ENCODE measurements at regions not wholly inside any gene's neighbourhood (a gene's known extent, or its start where the extent isn't known, plus 50 kb on each side); places are given as distances from the start of the nearest gene placed in this dataset.

- Histone ChIP-seq H3K27ac (no peak overlapping the region), H3K36me3 (no peaks in the 10 kb centered on the region), H3K4me3 (no peak overlapping the region), H3K4me1 (ENCODE audit: control insufficient read depth in 1 of 2, low read depth in 2 of 2) (peaks cover 0 to 6% of the 10 kb centered on the region in 2 donors), H3K9me3 (no peaks in the 10 kb centered on the region), H3K27me3 (replicated peaks; ENCODE audit: insufficient read depth) (no peaks in the 10 kb centered on the region)
- ATAC-seq (ENCODE audit: insufficient number of reproducible peaks, low FRiP score, low read depth) (no peak), DNase-seq (ENCODE audit: low spot score) (no peak)
- no peak for TF ChIP-seq CTCF (IDR thresholded peaks at IDR 0.05)
Measured at GRCh38 chr5:4043135-4043534, 447.5 kb downstream of the IRX1 start.

- no peak overlapping the region for H3K4me3 ChIP-seq
- H3K9me3 ChIP-seq = no peaks in the 10 kb centered on the region
- no peaks in the 10 kb centered on the region for H3K27me3 ChIP-seq (replicated peaks; ENCODE audit: insufficient read depth)
- H3K27ac ChIP-seq = no peak overlapping the region
- DNase-seq (ENCODE audit: low spot score) (no peak), ATAC-seq (ENCODE audit: insufficient number of reproducible peaks, low FRiP score, low read depth) (no peak)
- no peaks in the 10 kb centered on the region for H3K36me3 ChIP-seq
- TF ChIP-seq CTCF (IDR thresholded peaks at IDR 0.05) = no peak
- peaks cover 0 to 6% of the 10 kb centered on the region in 2 donors for H3K4me1 ChIP-seq (ENCODE audit: control insufficient read depth in 1 of 2, low read depth in 2 of 2)
Measured at GRCh38 chr5:4044881-4045280, 449.2 kb downstream of the IRX1 start.

GRCh38 chr5:4048398-4048797, 452.8 kb downstream of the IRX1 start:
- Histone ChIP-seq H3K27ac (no peak overlapping the region), H3K36me3 (no peaks in the 10 kb centered on the region), H3K4me3 (no peak overlapping the region), H3K27me3 (replicated peaks; ENCODE audit: insufficient read depth) (no peaks in the 10 kb centered on the region), H3K9me3 (no peaks in the 10 kb centered on the region), H3K4me1 (ENCODE audit: control insufficient read depth in 1 of 2, low read depth in 2 of 2) (no peaks in the 10 kb centered on the region)
- no peak for TF ChIP-seq CTCF (IDR thresholded peaks at IDR 0.05)
- no peak for ATAC-seq (ENCODE audit: insufficient number of reproducible peaks, low FRiP score, low read depth)
- no peak for DNase-seq (ENCODE audit: low spot score)

GRCh38 chr5:4050203-4050602, 454.6 kb downstream of the IRX1 start:
- TF ChIP-seq CTCF (IDR thresholded peaks at IDR 0.05) = no peak
- Histone ChIP-seq H3K4me3 (no peak overlapping the region), H3K9me3 (no peaks in the 10 kb centered on the region), H3K4me1 (ENCODE audit: control insufficient read depth in 1 of 2, low read depth in 2 of 2) (no peaks in the 10 kb centered on the region), H3K27ac (no peak overlapping the region), H3K27me3 (replicated peaks; ENCODE audit: insufficient read depth) (no peaks in the 10 kb centered on the region), H3K36me3 (no peaks in the 10 kb centered on the region)
- no peak for ATAC-seq (ENCODE audit: insufficient number of reproducible peaks, low FRiP score, low read depth)
- DNase-seq (ENCODE audit: low spot score) = no peak

GRCh38 chr5:4053136-4053535, 457.5 kb downstream of the IRX1 start:
- no peak for TF ChIP-seq CTCF (IDR thresholded peaks at IDR 0.05)
- H3K36me3 ChIP-seq = no peaks in the 10 kb centered on the region
- H3K9me3 ChIP-seq = no peaks in the 10 kb centered on the region
- H3K27me3 ChIP-seq (replicated peaks; ENCODE audit: insufficient read depth) = no peaks in the 10 kb centered on the region
- DNase-seq (ENCODE audit: low spot score) (no peak), ATAC-seq (ENCODE audit: insufficient number of reproducible peaks, low FRiP score, low read depth) (no peak)
- H3K4me1 ChIP-seq (ENCODE audit: control insufficient read depth in 1 of 2, low read depth in 2 of 2) = no peaks in the 10 kb centered on the region
- H3K4me3 ChIP-seq = no peak overlapping the region
- no peak overlapping the region for H3K27ac ChIP-seq

Measured in thoracic aorta (tissue), 2 donors.